ENCODE measurements at regions not wholly inside any gene's neighbourhood (a gene's known extent, or its start where the extent isn't known, plus 50 kb on each side); places are given as distances from the start of the nearest gene placed in this dataset.
A peak's percentile ranks its signal among the peaks of the same experiment; 100 is the strongest.

- Histone ChIP-seq H3K27ac (peak overlapping the region in 10 of 11 experiments; percentile 42 to 78 (median 64); a peak in 20 of 22 replicates), H4K20me1 (peaks cover 0 to 15% (median 0%) of the 10 kb centered on the region in 11 experiments; a peak in 4 of 22 replicates), H3K9ac (peak overlapping the region; percentile 56 to 79 (median 72); a peak in 21 of 22 replicates), H3K4me2 (peak overlapping the region; percentile 74 to 99 (median 97)), H3K27me3 (peaks cover 0 to 35% (median 0%) of the 10 kb centered on the region in 11 experiments; a peak in 7 of 22 replicates), H3K9me3 (replicated peaks in 1 of 11) (no peaks in the 10 kb centered on the region), H3K36me3 (no peaks in the 10 kb centered on the region), H3K4me1 (peaks cover 5 to 15% (median 13%) of the 10 kb centered on the region in 10 experiments; a peak in 17 of 20 replicates), H3K4me3 (peak overlapping the region; percentile 41 to 68 (median 52); a peak in 19 of 20 replicates)
- no peak for TF ChIP-seq Cebpa-rat (IDR thresholded peaks at IDR 0.05)
Measured at GRCh38 chr5:159773062-159773924, 143.0 kb upstream of the ADRA1B start.

- Histone ChIP-seq H3K9me3 (replicated peaks in 1 of 11) (no peaks in the 10 kb centered on the region), H3K9ac (no peak overlapping the region), H3K4me1 (peaks cover 5 to 18% (median 14%) of the 10 kb centered on the region in 10 experiments; a peak in 18 of 20 replicates), H3K36me3 (no peaks in the 10 kb centered on the region), H3K4me3 (no peak overlapping the region), H3K4me2 (no peak overlapping the region), H3K27ac (no peak overlapping the region), H3K27me3 (peaks cover 0 to 29% (median 0%) of the 10 kb centered on the region in 11 experiments; a peak in 7 of 22 replicates), H4K20me1 (peaks cover 0 to 15% (median 0%) of the 10 kb centered on the region in 11 experiments; a peak in 4 of 22 replicates)
- TF ChIP-seq Cebpa-rat (IDR thresholded peaks at IDR 0.05): no peak
Measured at GRCh38 chr5:159774476-159775031, 141.7 kb upstream of the ADRA1B start.

GRCh38 chr5:159775890-159776289 is 140.4 kb upstream of the ADRA1B start:
- Histone ChIP-seq H3K4me2 (no peak overlapping the region), H3K9me3 (replicated peaks in 1 of 11) (no peaks in the 10 kb centered on the region), H3K4me1 (peaks cover 5 to 18% (median 14%) of the 10 kb centered on the region in 10 experiments; a peak in 18 of 20 replicates), H3K9ac (no peak overlapping the region), H3K4me3 (no peak overlapping the region), H3K36me3 (no peaks in the 10 kb centered on the region), H3K27me3 (peaks cover 0 to 29% (median 0%) of the 10 kb centered on the region in 11 experiments; a peak in 7 of 22 replicates), H4K20me1 (peaks cover 0 to 15% (median 0%) of the 10 kb centered on the region in 11 experiments; a peak in 4 of 22 replicates), H3K27ac (no peak overlapping the region)
- TF ChIP-seq Cebpa-rat (IDR thresholded peaks at IDR 0.05): no peak

GRCh38 chr5:159777049-159777660 is 139.1 kb upstream of the ADRA1B start:
- no peak overlapping the region for H3K9ac ChIP-seq
- H3K27me3 ChIP-seq: peaks cover 0 to 29% (median 0%) of the 10 kb centered on the region in 11 experiments; a peak in 7 of 22 replicates
- TF ChIP-seq Cebpa-rat (IDR thresholded peaks at IDR 0.05): no peak
- H3K4me1 ChIP-seq: peaks cover 5 to 18% (median 14%) of the 10 kb centered on the region in 10 experiments; a peak in 18 of 20 replicates
- H3K27ac ChIP-seq: no peak overlapping the region
- H3K4me3 ChIP-seq: no peak overlapping the region
- H3K9me3 ChIP-seq (replicated peaks in 1 of 11): no peaks in the 10 kb centered on the region
- H4K20me1 ChIP-seq: peaks cover 0 to 15% (median 0%) of the 10 kb centered on the region in 11 experiments; a peak in 4 of 22 replicates
- no peaks in the 10 kb centered on the region for H3K36me3 ChIP-seq
- no peak overlapping the region for H3K4me2 ChIP-seq

GRCh38 chr5:159779481-159779880 is 136.8 kb upstream of the ADRA1B start:
- Histone ChIP-seq H4K20me1 (peaks cover 0 to 4% (median 0%) of the 10 kb centered on the region in 11 experiments; a peak in 2 of 22 replicates), H3K4me3 (no peak overlapping the region), H3K36me3 (no peaks in the 10 kb centered on the region), H3K4me1 (peaks cover 0 to 5% (median 0%) of the 10 kb centered on the region in 10 experiments; a peak in 2 of 20 replicates), H3K27me3 (peaks cover 0 to 9% (median 0%) of the 10 kb centered on the region in 11 experiments; a peak in 5 of 22 replicates), H3K9me3 (replicated peaks in 1 of 11) (no peaks in the 10 kb centered on the region), H3K27ac (no peak overlapping the region), H3K9ac (no peak overlapping the region), H3K4me2 (0 out of 22 replicates have a peak overlapping the region, but pooled peaks of 1 of the 11 experiments have one; percentile 21)
- TF ChIP-seq Cebpa-rat (IDR thresholded peaks at IDR 0.05): no peak

- no peak overlapping the region for H3K4me3 ChIP-seq
- H3K36me3 ChIP-seq: no peaks in the 10 kb centered on the region
- H3K27me3 ChIP-seq: 0 out of 22 replicates have a peak, but pooled peaks cover 0 to 5% (median 0%) of the 10 kb centered on the region in 11 experiments
- no peak overlapping the region for H3K9ac ChIP-seq
- no peak for TF ChIP-seq Cebpa-rat (IDR thresholded peaks at IDR 0.05)
- no peak overlapping the region for H3K4me2 ChIP-seq
- no peaks in the 10 kb centered on the region for H3K9me3 ChIP-seq (replicated peaks in 1 of 11)
- no peak overlapping the region for H3K27ac ChIP-seq
- H3K4me1 ChIP-seq: peaks cover 0 to 5% (median 0%) of the 10 kb centered on the region in 10 experiments; a peak in 2 of 20 replicates
- H4K20me1 ChIP-seq: no peaks in the 10 kb centered on the region
Measured at GRCh38 chr5:159780246-159780645, 136.0 kb upstream of the ADRA1B start.

- H3K9me3 ChIP-seq (replicated peaks in 1 of 11): no peaks in the 10 kb centered on the region
Measured at GRCh38 chr5:159781626-159782157, 134.6 kb upstream of the ADRA1B start.

GRCh38 chr5:159782197-159782994 is 133.9 kb upstream of the ADRA1B start:
- no peak overlapping the region for H3K4me2 ChIP-seq
- no peak for TF ChIP-seq Cebpa-rat (IDR thresholded peaks at IDR 0.05)
- H3K4me3 ChIP-seq: no peak overlapping the region

More at GRCh38 chr5:159781626-159782157, 134.6 kb upstream of the ADRA1B start:
- Histone ChIP-seq H4K20me1 (no peaks in the 10 kb centered on the region), H3K4me2 (no peak overlapping the region), H3K4me3 (no peak overlapping the region), H3K27ac (no peak overlapping the region), H3K9ac (no peak overlapping the region), H3K4me1 (peaks cover 0 to 5% (median 0%) of the 10 kb centered on the region in 10 experiments; a peak in 2 of 20 replicates), H3K27me3 (no peaks in the 10 kb centered on the region), H3K36me3 (no peaks in the 10 kb centered on the region)
- TF ChIP-seq Cebpa-rat (IDR thresholded peaks at IDR 0.05): no peak

More at GRCh38 chr5:159782197-159782994, 133.9 kb upstream of the ADRA1B start:
- no peak overlapping the region for H3K9ac ChIP-seq
- peaks cover 0 to 5% (median 0%) of the 10 kb centered on the region in 10 experiments; a peak in 2 of 20 replicates for H3K4me1 ChIP-seq
- H3K27me3 ChIP-seq: no peaks in the 10 kb centered on the region
- H3K9me3 ChIP-seq (replicated peaks in 1 of 11): no peaks in the 10 kb centered on the region
- no peak overlapping the region for H3K27ac ChIP-seq
- no peaks in the 10 kb centered on the region for H4K20me1 ChIP-seq
- no peaks in the 10 kb centered on the region for H3K36me3 ChIP-seq
